H1 (cell line): ENCODE measurements at regions not wholly inside any gene's neighbourhood (a gene's known extent, or its start where the extent isn't known, plus 50 kb on each side); places are given as distances from the start of the nearest gene placed in this dataset.

Experiments used
- CTCF ChIP-seq, 3 experiments: IDR thresholded peaks; 1 replicate in 2 of 3; 2 replicates in 1 of 3; pipeline versions ENCODE4 v1.5.1 to v1.6.1; 2011; ENCODE audit warnings: low read length in 3 of 3, mild to moderate bottlenecking in 3 of 3, inconsistent platforms in 2 of 3, low read depth in 1 of 3, moderate library complexity in 1 of 3; ENCODE audit not compliant: insufficient read depth in 1 of 3; ENCODE audit errors: control extremely low read depth in 1 of 3
- E2F6 ChIP-seq: IDR thresholded peaks from 2 replicates; pipeline ENCODE4 v1.6.1; 2012; ENCODE audit warnings: inconsistent platforms
- EZH2 ChIP-seq: fragments of 200-600 bp; sonication (generic); IDR thresholded peaks from 2 replicates; pipeline ENCODE4 v1.7.1; 2012; ENCODE audit warnings: low read depth, mild to moderate bottlenecking, moderate library complexity, low read length, inconsistent platforms; ENCODE audit not compliant: severe bottlenecking
- POLR2A ChIP-seq, 2 experiments: IDR thresholded peaks; 1 replicate in 1 of 2; 2 replicates in 1 of 2; pipeline ENCODE4 v1.6.1; 2011; ENCODE audit warnings: low read depth in 2 of 2, low read length in 2 of 2, mild to moderate bottlenecking in 2 of 2; ENCODE audit errors: control extremely low read depth in 1 of 2
- SAP30 ChIP-seq: fragments of 300-600 bp; sonication (generic); IDR thresholded peaks from 2 replicates; pipeline ENCODE4 v1.7.1; 2012; ENCODE audit warnings: low read length, moderate library complexity, mild to moderate bottlenecking, inconsistent platforms; ENCODE audit not compliant: insufficient read depth, insufficient replicate concordance

DNA sequence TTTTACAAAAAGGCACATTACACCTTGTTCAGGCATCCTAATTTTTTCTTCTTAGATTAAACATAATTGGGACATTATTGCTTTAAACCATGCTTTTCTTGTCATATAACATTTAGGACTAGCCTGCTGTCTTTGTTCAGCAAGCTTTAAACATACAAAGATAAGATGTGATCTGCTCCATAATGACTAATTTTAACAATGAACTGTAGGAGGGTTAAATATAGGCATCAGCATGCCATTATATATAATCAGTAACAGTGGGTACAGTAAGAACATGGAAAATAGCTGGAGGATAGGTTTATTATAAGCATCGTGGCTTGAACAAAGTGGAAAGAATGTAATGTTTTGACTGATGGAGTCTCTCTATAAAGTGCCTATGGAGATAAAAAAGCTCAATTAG, 661.7 kb downstream of the SLITRK6 start:
- TF ChIP-seq EZH2 = no peak
- no peak for TF ChIP-seq CTCF (IDR thresholded peaks at IDR 0.05; ENCODE audit: control extremely low read depth in 1 of 3, insufficient read depth in 1 of 3, low read depth in 1 of 3, low read length in 3 of 3)
- TF ChIP-seq POLR2A (IDR thresholded peaks at IDR 0.05; ENCODE audit: control extremely low read depth in 1 of 2, low read depth in 2 of 2, low read length in 2 of 2) = no peak
- no peak for TF ChIP-seq SAP30
- no peak for TF ChIP-seq E2F6
